ENCODE measurements at regions not wholly inside any gene's neighbourhood (a gene's known extent, or its start where the extent isn't known, plus 50 kb on each side); places are given as distances from the start of the nearest gene placed in this dataset.

GRCh38 chr13:60758637-60759036, 361.6 kb downstream of the TDRD3 start:
- H3K4me1 ChIP-seq = no peaks in the 10 kb centered on the region
- H3K27ac ChIP-seq = no peak overlapping the region
- TF ChIP-seq, protein P1, sequence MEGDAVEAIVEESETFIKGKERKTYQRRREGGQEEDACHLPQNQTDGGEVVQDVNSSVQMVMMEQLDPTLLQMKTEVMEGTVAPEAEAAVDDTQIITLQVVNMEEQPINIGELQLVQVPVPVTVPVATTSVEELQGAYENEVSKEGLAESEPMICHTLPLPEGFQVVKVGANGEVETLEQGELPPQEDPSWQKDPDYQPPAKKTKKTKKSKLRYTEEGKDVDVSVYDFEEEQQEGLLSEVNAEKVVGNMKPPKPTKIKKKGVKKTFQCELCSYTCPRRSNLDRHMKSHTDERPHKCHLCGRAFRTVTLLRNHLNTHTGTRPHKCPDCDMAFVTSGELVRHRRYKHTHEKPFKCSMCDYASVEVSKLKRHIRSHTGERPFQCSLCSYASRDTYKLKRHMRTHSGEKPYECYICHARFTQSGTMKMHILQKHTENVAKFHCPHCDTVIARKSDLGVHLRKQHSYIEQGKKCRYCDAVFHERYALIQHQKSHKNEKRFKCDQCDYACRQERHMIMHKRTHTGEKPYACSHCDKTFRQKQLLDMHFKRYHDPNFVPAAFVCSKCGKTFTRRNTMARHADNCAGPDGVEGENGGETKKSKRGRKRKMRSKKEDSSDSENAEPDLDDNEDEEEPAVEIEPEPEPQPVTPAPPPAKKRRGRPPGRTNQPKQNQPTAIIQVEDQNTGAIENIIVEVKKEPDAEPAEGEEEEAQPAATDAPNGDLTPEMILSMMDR (IDR thresholded peaks at IDR 0.05) = no peak
- TF ChIP-seq POLR2AphosphoS5 (IDR thresholded peaks at IDR 0.05; ENCODE audit: insufficient read depth in 1 of 2, low read depth in 1 of 2) (no peak), POLR2A (IDR thresholded peaks at IDR 0.05) (no peak)
- intact Hi-C loops (cut with DNase I) = no loop called here
- H3K36me3 ChIP-seq = no peaks in the 10 kb centered on the region
- H3K4me3 ChIP-seq = no peak overlapping the region
- DNase-seq (ENCODE audit: extremely low spot score in 2 of 2) = no peak
- H3K27me3 ChIP-seq = no peaks in the 10 kb centered on the region
- no peaks in the 10 kb centered on the region for H3K9me3 ChIP-seq

GRCh38 chr13:60757501-60758215, 360.6 kb downstream of the TDRD3 start:
- Histone ChIP-seq H3K4me1 (no peaks in the 10 kb centered on the region), H3K4me3 (no peak overlapping the region), H3K27me3 (no peaks in the 10 kb centered on the region), H3K36me3 (no peaks in the 10 kb centered on the region), H3K27ac (no peak overlapping the region), H3K9me3 (no peaks in the 10 kb centered on the region)
- no peak for DNase-seq (ENCODE audit: extremely low spot score in 2 of 2)
- intact Hi-C loops (cut with DNase I) = no loop called here
- TF ChIP-seq, protein P1 (IDR thresholded peaks at IDR 0.05) = no peak
- TF ChIP-seq POLR2AphosphoS5 (IDR thresholded peaks at IDR 0.05; ENCODE audit: insufficient read depth in 1 of 2, low read depth in 1 of 2) (no peak), POLR2A (IDR thresholded peaks at IDR 0.05) (no peak)

DNA sequence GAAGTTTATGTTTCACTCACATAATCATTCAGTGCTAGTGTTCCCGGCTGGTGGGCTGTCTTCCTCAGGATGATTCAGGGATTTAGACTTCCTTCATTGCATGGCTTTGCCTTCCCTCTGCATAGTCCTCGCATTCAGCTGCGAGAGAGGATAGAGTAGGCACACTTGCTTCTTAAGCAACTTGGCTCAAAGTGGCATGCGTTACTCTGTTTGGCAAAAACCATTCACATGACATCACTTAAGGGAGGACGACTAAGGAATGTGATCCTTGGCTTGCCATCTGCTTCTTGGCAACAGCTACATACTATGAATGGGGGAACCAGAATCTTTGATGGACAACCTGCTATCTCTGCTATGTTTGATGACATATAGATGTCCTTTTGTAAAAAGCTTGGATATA, 359.3 kb downstream of the TDRD3 start:
- intact Hi-C loops (cut with DNase I) = no loop called here
- Histone ChIP-seq H3K36me3 (no peaks in the 10 kb centered on the region), H3K27ac (no peak overlapping the region), H3K27me3 (no peaks in the 10 kb centered on the region), H3K4me3 (no peak overlapping the region), H3K4me1 (no peaks in the 10 kb centered on the region), H3K9me3 (no peaks in the 10 kb centered on the region)
- DNase-seq (ENCODE audit: extremely low spot score in 2 of 2) = no peak
- no peak for TF ChIP-seq POLR2AphosphoS5 (IDR thresholded peaks at IDR 0.05; ENCODE audit: insufficient read depth in 1 of 2, low read depth in 1 of 2)
- no peak for TF ChIP-seq POLR2A (IDR thresholded peaks at IDR 0.05)

DNA sequence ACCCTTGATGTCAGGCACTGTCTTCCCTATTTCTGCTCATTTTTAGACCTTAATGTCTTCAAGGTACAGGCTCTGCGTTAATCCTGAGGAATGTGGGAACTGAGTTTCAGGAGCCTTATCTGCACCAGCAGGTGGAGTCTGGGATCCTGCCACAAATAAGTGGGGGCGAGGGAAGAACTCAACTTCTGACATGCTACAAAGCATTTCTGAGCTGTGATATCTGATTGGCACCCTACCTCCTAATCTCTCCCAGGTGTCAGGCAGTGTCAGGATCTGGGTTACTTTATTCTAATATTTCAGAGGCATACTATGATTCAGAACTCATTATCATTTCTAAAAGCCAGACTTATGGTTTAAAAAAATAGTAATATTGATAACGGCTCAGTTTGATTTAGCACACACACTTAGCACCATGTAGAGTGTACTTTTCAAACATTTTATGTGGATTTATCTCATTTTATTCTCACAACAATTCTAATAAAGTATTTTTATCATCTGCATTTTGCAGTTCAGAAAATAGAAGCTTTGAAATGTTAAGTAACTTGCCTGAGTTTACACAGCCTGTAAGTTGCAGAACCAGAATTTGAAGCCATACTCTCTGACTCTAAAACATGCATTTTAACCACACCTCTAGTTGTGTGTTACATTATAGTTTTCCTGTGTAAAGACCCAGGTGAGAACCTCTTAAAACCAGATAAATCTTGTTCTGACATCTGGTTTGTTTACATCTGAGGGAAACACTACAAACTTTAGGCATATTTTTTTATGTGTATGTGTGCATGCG, 358.6 kb downstream of the TDRD3 start:
- H3K4me3 ChIP-seq = no peak overlapping the region
- no peaks in the 10 kb centered on the region for H3K27me3 ChIP-seq
- no peaks in the 10 kb centered on the region for H3K9me3 ChIP-seq
- no peaks in the 10 kb centered on the region for H3K4me1 ChIP-seq
- DNase-seq (ENCODE audit: extremely low spot score in 2 of 2) = no peak
- no peak overlapping the region for H3K27ac ChIP-seq
- intact Hi-C loops (cut with DNase I) = no loop called here
- H3K36me3 ChIP-seq = no peaks in the 10 kb centered on the region
- TF ChIP-seq, protein P1 (IDR thresholded peaks at IDR 0.05) = no peak
- TF ChIP-seq POLR2AphosphoS5 (IDR thresholded peaks at IDR 0.05; ENCODE audit: insufficient read depth in 1 of 2, low read depth in 1 of 2) (no peak), POLR2A (IDR thresholded peaks at IDR 0.05) (no peak)

GRCh38 chr13:60754211-60755090, 357.4 kb downstream of the TDRD3 start:
- DNase-seq (ENCODE audit: extremely low spot score in 2 of 2) = no peak
- Histone ChIP-seq H3K9me3 (no peaks in the 10 kb centered on the region), H3K27me3 (no peaks in the 10 kb centered on the region), H3K4me1 (no peaks in the 10 kb centered on the region), H3K36me3 (no peaks in the 10 kb centered on the region), H3K27ac (no peak overlapping the region), H3K4me3 (no peak overlapping the region)
- intact Hi-C loops (cut with DNase I) = no loop called here
- TF ChIP-seq, protein P1 (IDR thresholded peaks at IDR 0.05) = no peak
- TF ChIP-seq POLR2AphosphoS5 (IDR thresholded peaks at IDR 0.05; ENCODE audit: insufficient read depth in 1 of 2, low read depth in 1 of 2) (no peak), POLR2A (IDR thresholded peaks at IDR 0.05) (no peak)

Data from vagina (tissue), 2 donors.